H1 (cell line): ENCODE measurements at regions not wholly inside any gene's neighbourhood (a gene's known extent, or its start where the extent isn't known, plus 50 kb on each side); places are given as distances from the start of the nearest gene placed in this dataset.

Experiments used
- CTCF ChIA-PET: fragments of 300-600 bp; sonication (Branson Sonifier 250); formaldehyde crosslinking; loops from one replicate; lab custom pipeline; 2021; ENCODE audit not compliant: partially characterized antibody; lab: Charles Lee
- POLR2A ChIA-PET: fragments of 300-600 bp; sonication (Branson Sonifier 250); formaldehyde crosslinking; loops from one replicate; lab custom pipeline; 2021; ENCODE audit warnings: inconsistent platforms; ENCODE audit not compliant: partially characterized antibody; lab: Charles Lee
- DNase-seq, 2 experiments: peaks; one replicate each; pipeline versions ENCODE4 v3.0.0 to v3.0.0-alpha.2; 2010 to 2022; ENCODE audit warnings: low spot score in 2 of 2, low read depth in 1 of 2, mixed read lengths in 1 of 2
- FAIRE-seq: peaks from 2 replicates; lab custom pipeline; 2011; peaks lifted over from hg19 to GRCh38; lab: Jason Lieb, UNC
- H2AFZ ChIP-seq: 2 replicates; pipeline ENCODE4 v1.8.1; 2012; ENCODE audit warnings: low read length, inconsistent platforms
- H2AK5ac ChIP-seq: 2 replicates; pipeline ENCODE4 v1.6.1; 2013; ENCODE audit warnings: low read depth, low read length
- H2BK120ac ChIP-seq: replicated peaks from 2 replicates; pipeline ENCODE3; 2013; ENCODE audit warnings: low read depth, low read length, inconsistent platforms
- H2BK12ac ChIP-seq: 2 replicates; pipeline ENCODE4 v1.6.1; 2013; ENCODE audit warnings: low read depth, low read length
- H2BK15ac ChIP-seq: 2 replicates; pipeline ENCODE4 v1.6.1; 2013; ENCODE audit warnings: low read length
- H2BK20ac ChIP-seq: 2 replicates; pipeline ENCODE4 v1.6.1; 2013; ENCODE audit warnings: low read length
- H2BK5ac ChIP-seq: 2 replicates; pipeline ENCODE4 v1.6.1; 2013; ENCODE audit warnings: low read depth, low read length
- H3K14ac ChIP-seq: 2 replicates; pipeline ENCODE4 v1.6.1; 2013; ENCODE audit warnings: inconsistent platforms; ENCODE audit not compliant: insufficient read length
- H3K18ac ChIP-seq: 2 replicates; pipeline ENCODE4 v1.6.1; 2013; ENCODE audit warnings: low read length; ENCODE audit errors: extremely low read depth
- H3K23ac ChIP-seq: 2 replicates; pipeline ENCODE4 v1.6.1; 2013; ENCODE audit warnings: inconsistent platforms; ENCODE audit not compliant: insufficient read length
- H3K23me2 ChIP-seq: 2 replicates; pipeline ENCODE4 v1.6.1; 2013; ENCODE audit warnings: low read depth, low read length
- H3K27ac ChIP-seq: 2 replicates; pipeline ENCODE4 v1.6.1; 2011; ENCODE audit warnings: low read depth, low read length, inconsistent platforms
- H3K27me3 ChIP-seq, 4 experiments: replicated peaks in 1 of 4; 1 replicate in 1 of 4; 2 replicates in 3 of 4; pipeline versions ENCODE4 v1.6.1 to v1.8.1; 2011 to 2013; ENCODE audit warnings: low read length in 3 of 4, mild to moderate bottlenecking in 3 of 4, inconsistent platforms in 2 of 4, mixed read lengths in 2 of 4, moderate library complexity in 1 of 4; ENCODE audit not compliant: control insufficient read depth in 3 of 4, insufficient read depth in 3 of 4; ENCODE audit errors: extremely low read depth in 1 of 4
- H3K36me3 ChIP-seq, 4 experiments: 2 replicates each; pipeline versions ENCODE4 v1.6.1 to v1.8.1; 2011 to 2013; ENCODE audit warnings: mild to moderate bottlenecking in 4 of 4, low read length in 3 of 4, moderate library complexity in 2 of 4, control low read depth in 1 of 4, inconsistent platforms in 1 of 4; ENCODE audit not compliant: insufficient read depth in 4 of 4, control insufficient read depth in 2 of 4
- H3K4ac ChIP-seq: replicated peaks from 2 replicates; pipeline ENCODE3; 2013; ENCODE audit warnings: low read length, low read depth, mixed read lengths, inconsistent platforms; ENCODE audit not compliant: insufficient read length
- H3K4me1 ChIP-seq, 4 experiments: replicated peaks in 1 of 4; 1 replicate in 1 of 4; 2 replicates in 3 of 4; pipeline versions ENCODE4 v1.6.1 to v1.8.1; 2011 to 2013; ENCODE audit warnings: low read length in 3 of 4, inconsistent platforms in 2 of 4, mixed read lengths in 1 of 4; ENCODE audit not compliant: insufficient read depth in 4 of 4, control insufficient read depth in 3 of 4
- H3K4me2 ChIP-seq, 2 experiments: 2 replicates each; pipeline versions ENCODE4 v1.6.1 to v1.8.1; 2011 to 2013; ENCODE audit warnings: low read depth in 2 of 2, low read length in 2 of 2, control low read depth in 1 of 2, inconsistent platforms in 1 of 2, mild to moderate bottlenecking in 1 of 2; ENCODE audit not compliant: insufficient read depth in 1 of 2
- H3K4me3 ChIP-seq, 4 experiments: fragments of 200-600, 300-600 bp in 1 of 4; sonication (generic), shearing (Covaris generic), sonication (Bioruptor Twin) in 1 of 4; 2 replicates each; pipeline versions ENCODE4 v1.5.1 to v1.8.1; 2011 to 2016; ENCODE audit warnings: low read length in 4 of 4, low read depth in 3 of 4, control low read depth in 2 of 4, inconsistent platforms in 2 of 4, mild to moderate bottlenecking in 2 of 4, mixed read lengths in 1 of 4, moderate library complexity in 1 of 4; ENCODE audit not compliant: insufficient read depth in 2 of 4; ENCODE audit errors: extremely low read depth in 1 of 4
- H3K56ac ChIP-seq: replicated peaks from 2 replicates; pipeline ENCODE3; 2013; ENCODE audit warnings: low read depth, mild to moderate bottlenecking, mixed read lengths, low read length, inconsistent platforms; ENCODE audit not compliant: insufficient read length
- H3K79me1 ChIP-seq: 2 replicates; pipeline ENCODE4 v1.6.1; 2013; ENCODE audit warnings: low read depth, low read length, control low read depth
- H3K79me2 ChIP-seq, 2 experiments: 2 replicates each; pipeline versions ENCODE4 v1.6.1 to v1.8.1; 2012 to 2013; ENCODE audit warnings: low read length in 2 of 2, mild to moderate bottlenecking in 2 of 2, inconsistent platforms in 1 of 2; ENCODE audit not compliant: insufficient read depth in 2 of 2, control insufficient read depth in 1 of 2
- H3K9ac ChIP-seq, 4 experiments: replicated peaks in 1 of 4; 1 replicate in 1 of 4; 2 replicates in 3 of 4; pipeline versions ENCODE4 v1.6.1 to v1.8.1; 2011 to 2013; ENCODE audit warnings: low read depth in 3 of 4, low read length in 3 of 4, control low read depth in 2 of 4, mild to moderate bottlenecking in 2 of 4, moderate library complexity in 2 of 4, inconsistent platforms in 1 of 4; ENCODE audit errors: extremely low read depth in 1 of 4
- H3K9me3 ChIP-seq, 2 experiments: 2 replicates each; pipeline versions ENCODE4 v1.6.1 to v1.8.1; 2012 to 2013; ENCODE audit warnings: mild to moderate bottlenecking in 2 of 2, moderate library complexity in 2 of 2, control low read depth in 1 of 2, inconsistent platforms in 1 of 2, low read depth in 1 of 2, low read length in 1 of 2, mixed read lengths in 1 of 2; ENCODE audit not compliant: insufficient read depth in 2 of 2
- H4K20me1 ChIP-seq, 2 experiments: replicated peaks in 1 of 2; 2 replicates each; pipeline versions ENCODE3 to v1.8.1; 2011 to 2013; ENCODE audit warnings: inconsistent platforms in 2 of 2, low read length in 2 of 2, mild to moderate bottlenecking in 1 of 2; ENCODE audit not compliant: insufficient read depth in 2 of 2, control insufficient read depth in 1 of 2
- H4K5ac ChIP-seq: 2 replicates; pipeline ENCODE4 v1.6.1; 2013; ENCODE audit warnings: low read length, low read depth, mixed read lengths, inconsistent platforms; ENCODE audit not compliant: insufficient read length
- H4K8ac ChIP-seq: 2 replicates; pipeline ENCODE4 v1.8.0; 2013; ENCODE audit warnings: mild to moderate bottlenecking, moderate library complexity, low read length, inconsistent platforms; ENCODE audit not compliant: insufficient read depth; ENCODE audit errors: extremely low read depth
- H4K91ac ChIP-seq: replicated peaks from 2 replicates; pipeline ENCODE3; 2013; ENCODE audit warnings: low read length, mixed read lengths, inconsistent platforms; ENCODE audit not compliant: insufficient read length
- CBX5 ChIP-seq: fragments of 300-800, 300-1000 bp; sonication (generic); IDR thresholded peaks from 2 replicates; pipeline ENCODE4 v1.7.1; 2016; ENCODE audit warnings: antibody characterized with exemption, low read length, low read depth
- CHD1 ChIP-seq: IDR thresholded peaks from 2 replicates; pipeline ENCODE4 v1.6.1; 2012; ENCODE audit warnings: low read depth, low read length, improper control_type of control experiment
- EGR1 ChIP-seq: IDR thresholded peaks from 2 replicates; pipeline ENCODE4 v1.6.1; 2011; ENCODE audit warnings: low read depth, low read length, borderline replicate concordance
- FOSL1 ChIP-seq: IDR thresholded peaks from 2 replicates; pipeline ENCODE4 v1.6.1; 2011; ENCODE audit warnings: mild to moderate bottlenecking, low read depth, low read length, moderate library complexity; ENCODE audit not compliant: insufficient read depth
- GABPA ChIP-seq: IDR thresholded peaks from 2 replicates; pipeline ENCODE4 v1.6.1; 2011; ENCODE audit warnings: mild to moderate bottlenecking, low read length, moderate library complexity, borderline replicate concordance; ENCODE audit not compliant: insufficient read depth
- MAFK ChIP-seq: IDR thresholded peaks from 2 replicates; pipeline ENCODE4 v1.6.1; 2012; ENCODE audit warnings: low read depth, mild to moderate bottlenecking, improper control_type of control experiment, low read length
- NANOG ChIP-seq: IDR thresholded peaks from 2 replicates; pipeline ENCODE4 v1.6.1; 2011; ENCODE audit warnings: low read length, low read depth, mild to moderate bottlenecking, inconsistent platforms; ENCODE audit not compliant: insufficient read depth, poor library complexity, severe bottlenecking
- PHF8 ChIP-seq: fragments of 200-600 bp; sonication (generic); conservative IDR thresholded peaks from 2 replicates; pipeline ENCODE4 v1.7.1; 2012; ENCODE audit warnings: low read depth, mild to moderate bottlenecking, inconsistent platforms, low read length, moderate library complexity
- RAD21 ChIP-seq, 2 experiments: IDR thresholded peaks in 1 of 2; conservative IDR thresholded peaks in 1 of 2; 2 replicates each; pipeline ENCODE4 v1.6.1; 2011; ENCODE audit warnings: low read depth in 2 of 2, low read length in 2 of 2, improper control_type of control experiment in 1 of 2, inconsistent platforms in 1 of 2, mild to moderate bottlenecking in 1 of 2, moderate library complexity in 1 of 2
- SAP30 ChIP-seq: fragments of 300-600 bp; sonication (generic); IDR thresholded peaks from 2 replicates; pipeline ENCODE4 v1.7.1; 2012; ENCODE audit warnings: low read length, moderate library complexity, mild to moderate bottlenecking, inconsistent platforms; ENCODE audit not compliant: insufficient read depth, insufficient replicate concordance
- SIX5 ChIP-seq: IDR thresholded peaks from 2 replicates; pipeline ENCODE4 v1.6.1; 2011; ENCODE audit warnings: mild to moderate bottlenecking, low read depth, low read length
- SP4 ChIP-seq: IDR thresholded peaks from 2 replicates; pipeline ENCODE4 v1.6.1; 2012; ENCODE audit warnings: low read length, inconsistent platforms
- TEAD4 ChIP-seq: IDR thresholded peaks from 2 replicates; pipeline ENCODE4 v1.6.1; 2012; ENCODE audit warnings: low read depth, low read length, inconsistent platforms, mixed read lengths
- ZNF274 ChIP-seq: IDR thresholded peaks from 2 replicates; pipeline ENCODE4 v1.7.0; 2012; ENCODE audit warnings: low read length, borderline replicate concordance; ENCODE audit errors: extremely low read depth
- WGBS, 2 experiments: shearing (Covaris generic) in 1 of 2; methylation state at CpG; one replicate each; pipeline versions ENCODE4 v1.1.6 to v1.1.7; 2013 to 2015; ENCODE audit warnings: low lambda C conversion rate in 2 of 2, mixed read lengths in 2 of 2, inconsistent platforms in 1 of 2, low coverage in 1 of 2, missing lambda C conversion rate in 1 of 2; ENCODE audit not compliant: insufficient replicate concordance in 2 of 2, insufficient coverage in 1 of 2, insufficient read length in 1 of 2; ENCODE audit errors: extremely low coverage in 1 of 2, missing lambda C conversion rate in 1 of 2; 5-methylcytosine and 5-hydroxymethylcytosine counted together

DNA sequence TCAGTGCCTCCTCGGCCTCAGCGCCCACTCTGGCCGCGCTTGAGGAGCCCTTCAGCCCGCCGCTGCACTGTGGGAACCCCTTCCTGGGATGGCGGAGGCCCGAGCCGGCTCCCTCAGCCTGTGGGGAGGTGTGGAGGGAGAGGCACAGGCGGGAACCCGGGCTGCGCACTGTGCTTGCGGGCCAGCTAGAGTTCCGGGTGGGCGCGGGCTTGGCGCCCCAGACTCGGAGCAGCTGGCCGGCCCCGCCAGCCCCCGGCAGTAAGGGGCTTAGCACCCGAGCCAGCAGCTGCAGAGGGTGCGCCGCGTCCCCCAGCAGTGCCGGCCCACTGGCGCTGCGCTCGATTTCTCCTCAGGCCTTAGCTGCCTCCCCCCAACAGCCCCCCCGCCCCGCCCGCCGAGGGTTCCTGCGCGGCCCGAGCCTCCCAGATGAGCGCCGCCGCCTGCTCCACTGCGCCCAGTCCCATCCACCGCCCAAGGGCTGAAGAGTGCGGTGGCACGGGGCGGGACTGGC is 1137.0 kb downstream of the PCDH18 start:
- DNase-seq (no peak), FAIRE-seq (no peak)
- H3K4ac ChIP-seq = no peak overlapping the region
- H3K36me3 ChIP-seq = no peaks in the 10 kb centered on the region
- no peak overlapping the region for H2BK15ac ChIP-seq
- no peak overlapping the region for H2BK20ac ChIP-seq
- no peaks in the 10 kb centered on the region for H3K4me1 ChIP-seq
- no peak overlapping the region for H4K5ac ChIP-seq
- H4K8ac ChIP-seq = no peak overlapping the region
- H4K20me1 ChIP-seq = no peaks in the 10 kb centered on the region
- CTCF ChIA-PET = interaction anchor here (0.7 to 0.9 kb wide), 2 partner anchors 226 to 343 kb away, joined by 3 read pairs; no protein-coding TSS in a partner anchor
- 96% methylated on average over 19 of the region's 44 CpGs; no CpG with 5 or more reads in 1 of the 2 experiments for WGBS, 2 experiments
- H3K9me3 ChIP-seq = peaks cover 0 to 6% of the 10 kb centered on the region in 2 experiments; a peak in 1 of 4 replicates
- H4K91ac ChIP-seq = no peak overlapping the region
- no peak overlapping the region for H3K23ac ChIP-seq
- H3K27me3 ChIP-seq = no peaks in the 10 kb centered on the region
- H2BK5ac ChIP-seq = no peak overlapping the region
- no peaks in the 10 kb centered on the region for H3K79me1 ChIP-seq
- no peak overlapping the region for H2AFZ ChIP-seq
- no peak overlapping the region for H2AK5ac ChIP-seq
- H3K4me2 ChIP-seq = no peak overlapping the region
- H2BK120ac ChIP-seq = no peak overlapping the region
- no peak overlapping the region; a peak in 1 of 8 replicates for H3K4me3 ChIP-seq
- no peak overlapping the region for H3K14ac ChIP-seq
- H3K56ac ChIP-seq = no peak overlapping the region
- H3K9ac ChIP-seq = no peak overlapping the region
- POLR2A ChIA-PET = no interaction called here
- no peak overlapping the region for H3K18ac ChIP-seq
- no peaks in the 10 kb centered on the region for H3K79me2 ChIP-seq
- H3K23me2 ChIP-seq = no peaks in the 10 kb centered on the region
- no peak overlapping the region for H2BK12ac ChIP-seq
- H3K27ac ChIP-seq = no peak overlapping the region
- TF ChIP-seq CBX5 (no peak), NANOG (no peak), EGR1 (no peak), SIX5 (no peak), MAFK (no peak), SAP30 (no peak), RAD21 (IDR thresholded peaks at IDR 0.05 in 1 of 2, conservative IDR thresholded peaks at IDR 0.05 in 1 of 2; ENCODE audit: low read depth in 2 of 2, low read length in 2 of 2) (no peak), TEAD4 (no peak), ZNF274 (no peak), CHD1 (no peak), GABPA (no peak), PHF8 (no peak), FOSL1 (no peak), SP4 (no peak)
